Calu3 (cell line): ENCODE measurements at regions not wholly inside any gene's neighbourhood (a gene's known extent, or its start where the extent isn't known, plus 50 kb on each side); places are given as distances from the start of the nearest gene placed in this dataset.

Source experiments
- BruUV-seq: library from RNA; stranded (reverse); fragments of 400-500 nt; replicated peaks from 2 replicates; lab custom pipeline; 2021; lab: Mats Ljungman, UMichigan
- CTCF ChIA-PET: fragments of 300-600 bp; sonication (Branson Sonifier 250); formaldehyde crosslinking; loops from one replicate; lab custom pipeline; 2022; ENCODE audit warnings: antibody characterized with exemption; lab: Charles Lee
- DNase-seq: peaks from one replicate; pipeline ENCODE4 v3.0.0; 2022
- H3K27ac Mint-ChIP-seq: one replicate; pipeline ENCODE4 v1.8.0; 2022; ENCODE audit warnings: mixed read lengths; ENCODE audit not compliant: unreplicated experiment
- H3K27me3 Mint-ChIP-seq: one replicate; pipeline ENCODE4 v1.8.0; 2022; ENCODE audit warnings: mixed read lengths; ENCODE audit not compliant: unreplicated experiment
- H3K36me3 Mint-ChIP-seq: one replicate; pipeline ENCODE4 v1.8.0; 2022; ENCODE audit warnings: mild to moderate bottlenecking, moderate library complexity, mixed read lengths; ENCODE audit not compliant: insufficient read depth, unreplicated experiment
- H3K4me1 Mint-ChIP-seq: one replicate; pipeline ENCODE4 v1.8.0; 2022; ENCODE audit warnings: mild to moderate bottlenecking, low read depth, mixed read lengths; ENCODE audit not compliant: unreplicated experiment
- H3K4me3 Mint-ChIP-seq: one replicate; pipeline ENCODE4 v1.8.0; 2022; ENCODE audit warnings: mild to moderate bottlenecking, low read depth, moderate library complexity, mixed read lengths; ENCODE audit not compliant: unreplicated experiment
- H3K9me3 Mint-ChIP-seq: one replicate; pipeline ENCODE4 v1.8.0; 2022; ENCODE audit warnings: low read depth, mixed read lengths; ENCODE audit not compliant: unreplicated experiment
- CTCF ChIP-seq: fragments of 200-600 bp; IDR thresholded peaks from one replicate; pipeline ENCODE4 v1.8.0; 2022; ENCODE audit warnings: antibody characterized with exemption; ENCODE audit not compliant: unreplicated experiment
- intact Hi-C: fragments of 100-400 bp; cut with micrococcal nuclease; formaldehyde crosslinking; loops from one replicate; pipeline ENCODE4 v1.10.0; 2022; ENCODE audit not compliant: unreplicated experiment

GRCh38 chr1:78319603-78320002 lies 171.2 kb upstream of the PTGFR start:
- TF ChIP-seq CTCF: no peak
- H3K4me3 Mint-ChIP-seq: no peak overlapping the region
- intact Hi-C loops: no loop called here
- no peaks in the 10 kb centered on the region for H3K36me3 Mint-ChIP-seq
- BruUV-seq: no TSS peak
- no peaks in the 10 kb centered on the region for H3K9me3 Mint-ChIP-seq
- H3K4me1 Mint-ChIP-seq: no peaks in the 10 kb centered on the region
- DNase-seq: no peak
- no peaks in the 10 kb centered on the region for H3K27me3 Mint-ChIP-seq
- no peak overlapping the region for H3K27ac Mint-ChIP-seq
- CTCF ChIA-PET: no interaction called here

GRCh38 chr1:78322928-78323680 lies 167.7 kb upstream of the PTGFR start:
- Mint-ChIP-seq H3K36me3 (no peaks in the 10 kb centered on the region), H3K9me3 (no peaks in the 10 kb centered on the region), H3K27me3 (no peaks in the 10 kb centered on the region), H3K4me3 (no peak overlapping the region), H3K4me1 (no peaks in the 10 kb centered on the region), H3K27ac (no peak overlapping the region)
- BruUV-seq: no TSS peak
- DNase-seq: no peak
- CTCF ChIA-PET: interaction anchor here (0.6 kb wide), 1 partner anchor 710 kb away, joined by 4 read pairs; no protein-coding TSS in a partner anchor
- no peak for TF ChIP-seq CTCF
- intact Hi-C loops: no loop called here

GRCh38 chr1:78325293-78325692 lies 165.5 kb upstream of the PTGFR start:
- Mint-ChIP-seq H3K9me3 (no peaks in the 10 kb centered on the region), H3K4me1 (no peaks in the 10 kb centered on the region), H3K27ac (no peak overlapping the region), H3K36me3 (no peaks in the 10 kb centered on the region), H3K27me3 (no peaks in the 10 kb centered on the region), H3K4me3 (no peak overlapping the region)
- no peak for DNase-seq
- CTCF ChIA-PET: interaction anchor here (0.6 kb wide), 1 partner anchor 70 kb away, joined by 5 read pairs; no protein-coding TSS in a partner anchor
- BruUV-seq: no TSS peak
- no peak for TF ChIP-seq CTCF
- intact Hi-C loops: no loop called here

GRCh38 chr1:78329475-78329874 lies 161.3 kb upstream of the PTGFR start:
- no peak overlapping the region for H3K27ac Mint-ChIP-seq
- no peak for DNase-seq
- H3K9me3 Mint-ChIP-seq: no peaks in the 10 kb centered on the region
- H3K27me3 Mint-ChIP-seq: no peaks in the 10 kb centered on the region
- H3K4me1 Mint-ChIP-seq: no peaks in the 10 kb centered on the region
- intact Hi-C loops: no loop called here
- no peak overlapping the region for H3K4me3 Mint-ChIP-seq
- TF ChIP-seq CTCF: no peak
- CTCF ChIA-PET: no interaction called here
- no TSS peak for BruUV-seq
- H3K36me3 Mint-ChIP-seq: no peaks in the 10 kb centered on the region
